Left kidney (tissue), 1 donor: ENCODE measurements at regions not wholly inside any gene's neighbourhood (a gene's known extent, or its start where the extent isn't known, plus 50 kb on each side); places are given as distances from the start of the nearest gene placed in this dataset.
"Not testable (repeated sequence)": the region's sequence is repeated elsewhere in the genome, so short reads cannot be mapped to it uniquely, and the experiment has no call there.

Source experiments
- DNase-seq: peaks from one replicate; pipeline ENCODE4 v3.0.0-alpha.2; 2013

DNA sequence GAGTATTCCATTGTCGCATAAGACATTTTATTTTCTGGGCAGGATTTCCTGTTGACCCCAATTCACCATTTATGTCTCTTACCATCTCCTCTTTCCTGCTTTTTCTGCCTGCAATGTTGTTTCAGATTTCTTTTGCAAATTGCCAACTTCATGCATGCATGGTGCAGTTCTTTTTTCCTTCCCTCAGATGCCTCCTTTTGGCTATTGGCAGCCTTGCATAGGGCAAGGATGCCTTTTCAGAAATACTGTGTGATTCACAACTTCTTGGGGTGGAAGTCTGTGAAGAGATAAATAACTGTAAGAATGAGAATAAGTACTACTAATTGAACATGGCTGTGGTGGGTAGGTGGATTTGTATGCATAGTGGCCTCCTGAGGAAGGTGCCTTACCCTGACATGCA lies 116.7 kb downstream of the SOX4 start:
- DNase-seq, result no peak

DNA sequence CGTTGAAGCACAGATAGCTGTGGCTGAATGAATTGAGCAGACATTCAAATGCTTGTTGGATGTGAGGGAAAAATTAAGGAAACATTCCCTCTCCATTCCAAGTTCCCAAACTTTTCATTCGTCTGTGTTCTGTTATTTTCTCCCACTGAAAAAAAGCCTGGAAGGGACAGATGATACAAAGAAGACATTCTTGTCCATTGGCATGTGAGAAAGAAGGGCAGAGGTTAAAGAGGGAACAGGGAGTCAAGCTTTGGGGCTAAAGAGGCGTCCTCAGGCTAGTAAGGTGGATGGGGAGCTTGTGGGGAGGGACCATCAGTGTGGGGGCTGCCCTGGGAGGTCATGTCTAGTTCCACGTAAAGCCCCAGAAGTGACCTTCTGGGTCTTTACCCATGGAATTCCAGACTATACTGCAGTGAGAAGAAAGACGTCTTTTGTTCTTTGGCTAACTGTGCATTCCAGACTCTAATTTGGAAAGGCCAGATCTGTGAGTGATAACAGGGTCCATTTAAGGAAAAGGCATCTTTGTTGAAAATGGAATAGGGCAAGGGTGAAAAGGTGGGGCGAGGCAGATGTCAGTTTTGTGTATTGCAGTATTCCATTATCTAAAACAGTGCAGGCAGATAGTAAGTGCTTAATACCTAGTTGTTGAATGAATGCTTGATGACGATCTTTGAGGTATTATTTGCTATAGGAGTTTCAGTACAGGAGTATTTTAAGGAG lies 117.5 kb downstream of the SOX4 start:
- DNase-seq, result no peak

DNA sequence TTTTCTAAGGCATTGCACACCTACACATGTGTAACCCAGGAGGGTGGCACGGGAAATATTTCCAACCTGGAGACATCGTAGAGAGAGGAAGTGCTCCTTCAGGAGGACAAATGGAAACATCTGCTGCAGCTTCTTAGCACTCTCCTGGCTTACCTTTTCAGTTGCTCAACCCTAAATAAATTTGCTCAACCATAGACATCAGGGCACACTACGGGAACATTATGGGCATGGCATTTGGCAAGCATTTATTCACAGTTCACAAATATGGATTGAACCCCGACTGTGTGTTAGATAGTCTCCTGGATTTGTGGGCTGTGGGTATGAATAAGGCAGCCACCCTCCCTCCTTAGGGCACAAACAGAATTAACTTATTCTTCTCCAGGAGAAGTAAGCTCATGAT lies 118.7 kb downstream of the SOX4 start:
- no peak for DNase-seq

DNA sequence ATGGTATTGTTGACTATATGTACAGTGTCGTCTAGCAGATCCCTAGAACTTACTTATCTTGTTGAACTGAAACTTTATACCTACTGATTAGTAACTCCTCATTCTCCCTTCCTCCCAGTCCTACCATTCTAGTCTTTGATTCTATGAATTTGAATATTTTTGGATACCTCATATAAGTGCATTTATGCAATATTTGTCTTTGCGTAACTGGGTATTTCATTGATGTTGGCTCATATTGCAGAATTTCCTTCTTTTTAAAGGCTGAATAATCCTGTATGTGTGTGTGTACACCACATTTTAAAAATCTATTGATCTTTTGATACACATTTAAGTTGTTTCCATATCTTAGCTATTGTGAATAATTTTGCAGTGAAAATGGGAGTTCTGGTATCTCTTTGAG lies 119.9 kb downstream of the SOX4 start:
- DNase-seq, result no peak

DNA sequence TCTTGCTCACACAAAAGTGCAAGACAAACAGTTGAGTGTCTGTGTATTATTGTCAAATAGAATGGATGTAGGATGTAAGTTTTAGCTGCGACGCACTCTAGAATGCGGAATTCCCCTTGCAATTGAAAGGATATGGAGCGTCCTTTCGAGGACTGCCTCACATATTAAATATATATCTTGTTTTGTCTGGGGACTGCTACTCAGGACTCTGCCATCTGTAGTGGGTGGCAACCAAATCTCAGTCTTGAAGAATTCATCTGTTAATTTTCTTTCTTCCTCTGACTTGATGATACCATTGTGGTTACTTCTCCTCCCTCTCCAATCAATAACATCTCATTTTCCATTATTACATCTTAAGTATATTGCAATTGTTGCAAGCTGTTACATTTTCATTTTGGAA lies 121.6 kb downstream of the SOX4 start:
- no peak for DNase-seq

DNA sequence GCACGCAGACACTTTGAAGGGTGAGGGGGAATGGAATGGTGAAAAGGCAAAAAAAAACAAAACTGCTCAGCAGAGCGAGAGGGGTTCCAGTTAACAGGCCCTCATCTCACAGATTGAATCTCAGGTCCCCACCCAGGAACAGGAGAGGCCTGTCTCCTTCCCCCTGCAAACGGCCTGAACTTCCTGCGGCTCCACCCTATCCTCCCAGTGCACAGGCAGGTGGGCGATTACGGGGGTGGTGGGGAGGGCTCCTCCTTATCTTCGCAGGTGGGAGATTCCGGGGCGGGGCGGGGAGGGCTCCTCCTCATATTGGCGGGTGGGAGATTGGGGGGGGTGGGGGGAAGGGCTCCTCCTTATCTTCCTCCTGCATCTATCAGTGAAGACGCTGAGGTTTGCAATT lies 129.0 kb downstream of the SOX4 start:
- no peak for DNase-seq

DNA sequence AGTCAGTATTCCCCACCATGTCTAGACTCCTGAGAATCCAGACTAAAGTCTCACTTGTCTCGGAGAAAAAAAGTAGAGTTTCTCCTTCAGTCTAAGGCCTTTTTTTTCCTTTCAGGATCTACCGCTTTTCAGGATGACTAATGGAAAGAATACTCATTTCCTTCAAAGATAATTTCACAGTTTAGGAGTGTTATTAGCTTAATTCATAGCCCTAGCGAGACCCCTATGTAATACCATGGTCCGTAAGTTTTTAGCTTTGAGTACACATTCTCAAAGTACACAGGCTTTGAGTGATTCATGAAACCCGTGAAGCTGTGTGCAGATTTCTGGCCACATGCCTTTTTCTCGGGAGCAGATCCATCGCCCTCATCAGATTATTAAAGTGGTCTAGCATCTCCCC lies 133.1 kb downstream of the SOX4 start:
- DNase-seq, result no peak

DNA sequence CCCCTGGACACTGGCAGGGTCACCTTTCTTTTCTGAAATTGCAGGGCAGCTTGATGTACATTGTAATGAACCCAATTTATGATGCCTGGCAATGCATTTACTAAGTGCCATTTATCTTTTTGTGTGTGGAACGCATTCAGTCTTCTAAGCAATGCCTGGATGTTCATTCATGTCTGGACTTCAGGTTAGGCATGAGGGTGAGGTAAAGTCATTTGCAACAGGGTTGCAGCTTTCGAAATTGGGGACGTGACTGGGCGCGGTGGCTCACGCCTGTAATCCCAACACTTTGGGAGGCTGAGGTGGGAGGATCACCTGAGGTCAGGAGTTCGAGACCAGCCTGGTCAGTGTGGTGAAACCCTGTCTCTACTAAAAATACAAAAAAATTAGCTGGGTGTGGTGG lies 134.6 kb downstream of the SOX4 start:
- DNase-seq, result no peak

DNA sequence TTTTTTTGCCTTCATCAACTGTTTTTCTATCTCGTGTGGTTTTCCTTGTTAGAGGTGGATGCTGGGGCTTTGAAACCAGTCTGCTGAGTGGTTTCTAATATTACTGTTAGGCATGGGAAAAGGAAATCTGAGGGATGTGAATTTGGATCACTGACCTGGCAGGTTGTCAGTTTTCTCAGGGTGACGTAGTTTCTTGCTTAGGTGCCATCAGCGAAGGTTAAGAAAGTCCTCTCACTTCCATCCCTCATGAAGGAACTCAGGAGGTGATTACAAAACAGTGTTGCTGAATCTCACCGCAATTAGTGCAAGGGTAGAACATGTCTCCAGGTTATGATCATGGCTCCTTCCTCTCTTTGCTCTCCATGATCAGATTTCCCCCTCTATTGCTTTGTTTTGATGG lies 135.9 kb downstream of the SOX4 start:
- no peak for DNase-seq

DNA sequence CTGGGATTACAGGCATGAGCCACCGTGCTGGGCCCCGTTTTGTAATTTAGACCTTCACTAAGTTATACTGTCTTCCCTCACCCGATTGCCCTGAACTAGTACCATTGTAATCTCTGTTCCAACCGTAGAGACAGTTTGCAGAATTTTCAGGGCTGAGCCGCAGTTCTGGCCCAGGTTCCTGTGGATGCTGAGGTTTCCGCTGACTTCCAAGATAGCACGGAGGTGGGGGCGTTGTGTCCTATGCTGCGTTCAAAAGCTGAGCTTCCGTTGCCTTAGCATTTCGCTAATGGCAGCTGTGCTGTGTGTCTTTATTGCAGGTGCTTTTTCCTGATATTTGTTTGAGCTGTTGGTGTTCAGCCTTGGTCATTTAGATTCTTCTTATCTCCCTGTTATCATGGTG lies 137.0 kb downstream of the SOX4 start:
- DNase-seq, result no peak

DNA sequence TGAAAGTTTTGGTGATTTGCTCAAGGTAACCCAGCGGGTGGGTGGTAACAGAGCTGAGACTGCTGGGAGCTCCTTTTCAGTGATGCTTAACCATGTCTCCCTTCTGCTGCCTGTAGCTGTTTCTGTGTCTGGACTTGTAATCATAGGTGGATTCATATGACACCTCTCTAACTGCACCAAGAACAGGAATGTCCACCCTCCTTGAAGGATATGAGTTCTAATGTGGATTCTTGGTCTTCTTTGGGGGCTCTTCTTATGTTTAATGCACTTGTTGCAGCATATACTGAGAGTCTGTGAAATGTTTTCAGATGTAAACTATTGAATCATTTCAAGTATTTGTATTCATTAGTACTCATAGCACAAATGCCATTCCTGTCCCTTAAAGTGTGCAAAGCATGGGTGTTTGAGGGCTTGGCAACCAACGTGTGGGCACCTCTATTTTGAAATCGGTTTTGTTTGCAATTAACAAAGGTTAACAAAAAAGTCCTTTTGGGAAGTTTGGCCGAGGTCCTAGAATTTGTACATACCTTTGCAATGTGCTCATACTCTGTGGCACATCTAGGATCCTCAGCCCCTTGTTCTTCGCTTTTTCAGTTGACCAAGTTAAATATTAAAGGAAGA lies 138.0 kb downstream of the SOX4 start:
- no peak for DNase-seq

DNA sequence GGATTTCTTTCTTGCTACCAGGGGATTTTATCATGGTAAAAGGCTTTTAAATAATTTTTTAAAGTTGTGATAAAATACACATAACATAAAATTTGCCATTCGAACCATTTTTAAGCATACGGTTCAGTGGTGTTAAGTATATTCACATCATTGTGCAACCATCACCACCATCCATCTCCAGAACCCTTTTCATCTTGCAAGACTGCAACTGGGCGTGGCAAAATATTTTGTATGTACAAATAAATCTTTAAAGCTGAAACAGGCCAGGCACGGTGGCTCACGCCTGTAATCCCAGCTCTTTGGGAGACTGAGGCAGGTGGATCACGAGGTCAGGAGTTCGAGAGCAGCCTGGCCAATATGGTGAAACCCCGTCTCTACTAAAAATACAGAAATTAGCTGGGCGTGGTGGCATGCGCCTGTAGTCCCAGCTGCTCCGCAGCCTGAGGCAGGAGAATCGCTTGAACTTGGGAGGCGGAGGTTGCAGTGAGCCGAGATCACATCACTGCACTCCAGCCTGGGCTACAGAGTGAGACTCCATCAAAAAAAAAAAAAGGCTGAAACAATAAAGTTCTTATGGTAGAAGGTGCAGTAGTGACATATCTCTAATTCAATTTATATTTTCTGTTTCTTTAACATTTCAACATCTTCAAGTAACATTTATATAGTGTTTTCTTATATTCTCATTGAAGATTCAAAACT lies 138.6 kb downstream of the SOX4 start:
- DNase-seq, result not testable (repeated sequence)

DNA sequence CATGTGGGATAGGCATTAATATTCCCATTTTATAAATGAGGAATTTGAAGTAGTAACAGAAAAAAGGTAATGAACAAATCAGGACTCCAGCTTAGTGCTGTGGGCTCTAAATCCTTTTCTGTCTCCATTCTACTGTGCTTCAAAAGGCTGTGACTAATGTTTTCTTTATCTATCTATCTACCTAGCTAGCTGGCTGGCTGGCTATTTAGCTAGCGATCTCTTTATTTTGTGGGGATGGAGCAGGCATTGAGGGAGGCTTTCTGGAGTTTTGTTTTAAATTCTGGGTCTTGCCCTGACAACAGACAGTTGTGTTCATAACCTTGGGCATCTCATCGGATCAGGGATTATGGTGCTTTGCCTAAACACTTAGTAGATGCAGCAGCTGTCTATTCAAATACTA lies 139.2 kb downstream of the SOX4 start:
- DNase-seq, result no peak

DNA sequence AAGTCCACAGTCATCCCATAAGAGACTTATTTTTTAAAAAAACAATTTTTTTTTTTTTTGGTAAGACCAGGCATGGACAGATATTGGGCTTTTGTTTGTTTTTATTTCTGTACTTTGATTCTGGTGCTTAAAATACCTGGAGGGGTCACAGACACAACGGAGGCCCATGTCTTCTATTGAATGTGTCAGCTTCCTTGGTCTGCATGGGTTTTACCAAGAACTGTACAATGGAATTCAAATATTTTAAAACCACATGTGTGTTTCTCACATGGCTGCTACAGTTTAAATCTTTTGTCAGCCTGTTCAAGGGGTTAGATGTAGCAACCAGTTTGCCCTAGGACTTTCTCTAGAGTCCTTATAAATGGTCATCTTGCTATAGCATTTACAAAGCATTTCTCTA lies 139.8 kb downstream of the SOX4 start:
- DNase-seq, result no peak

DNA sequence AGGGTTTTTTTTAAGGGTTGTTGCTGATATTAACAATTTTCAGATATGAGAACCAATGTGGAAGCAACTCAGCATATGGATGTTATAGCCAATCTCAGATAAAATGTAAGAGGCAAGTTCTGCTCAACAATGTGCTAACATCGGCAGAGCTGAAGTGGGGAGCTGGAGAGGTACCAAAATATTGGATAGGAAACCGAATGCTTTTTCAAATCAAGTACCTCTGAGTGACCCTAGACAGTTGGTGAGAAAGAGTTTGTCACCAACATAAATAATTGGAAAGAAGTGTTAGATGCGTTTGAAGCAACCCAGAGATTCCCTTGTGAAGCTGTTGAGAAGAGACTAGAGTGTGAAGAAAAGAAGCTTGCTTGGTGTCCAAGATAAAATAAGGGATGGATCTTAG lies 140.7 kb downstream of the SOX4 start:
- DNase-seq, result no peak

DNA sequence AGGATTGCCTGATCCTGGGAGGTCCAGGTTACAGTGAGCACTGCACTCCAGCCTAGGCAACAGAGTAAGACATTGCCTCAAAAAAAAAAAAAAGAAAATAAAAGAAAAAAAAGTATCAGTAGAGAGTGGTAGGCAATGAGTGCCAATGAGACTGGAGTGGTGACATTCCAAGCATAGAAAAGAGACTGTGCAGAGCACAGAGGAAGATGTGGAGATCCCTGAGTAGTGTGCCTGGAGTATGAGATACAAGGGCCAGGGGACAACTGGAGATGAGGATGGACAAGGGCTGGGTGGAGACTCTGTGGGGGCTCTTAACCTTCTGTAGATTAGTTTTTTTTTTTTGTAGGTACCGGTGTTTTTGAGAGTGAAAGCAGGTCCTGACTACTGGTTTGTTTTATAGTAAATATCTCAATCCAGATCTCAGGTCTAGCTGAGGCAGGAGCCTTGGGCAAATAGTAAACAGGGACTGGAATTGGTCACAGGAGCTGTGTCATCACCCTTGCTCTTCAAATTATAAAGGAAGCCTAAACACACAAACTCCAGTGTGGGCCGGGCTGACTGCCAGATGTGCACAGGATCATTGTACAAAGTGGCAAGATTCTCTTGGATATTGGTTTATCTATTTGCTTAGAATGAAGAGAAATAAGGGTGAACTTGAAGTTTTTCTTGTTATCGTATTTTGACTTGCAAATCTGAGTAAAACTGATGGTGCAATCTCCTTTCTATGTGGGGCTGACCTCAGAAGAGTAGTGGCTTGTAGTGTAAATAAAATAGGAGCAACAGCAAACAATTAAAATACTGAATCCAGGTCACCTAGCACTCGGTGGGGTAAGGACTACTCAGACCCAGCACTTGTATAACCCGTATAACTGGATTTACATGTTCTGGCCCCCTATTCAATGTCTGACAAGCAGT lies 144.9 kb downstream of the SOX4 start:
- DNase-seq, result no peak

DNA sequence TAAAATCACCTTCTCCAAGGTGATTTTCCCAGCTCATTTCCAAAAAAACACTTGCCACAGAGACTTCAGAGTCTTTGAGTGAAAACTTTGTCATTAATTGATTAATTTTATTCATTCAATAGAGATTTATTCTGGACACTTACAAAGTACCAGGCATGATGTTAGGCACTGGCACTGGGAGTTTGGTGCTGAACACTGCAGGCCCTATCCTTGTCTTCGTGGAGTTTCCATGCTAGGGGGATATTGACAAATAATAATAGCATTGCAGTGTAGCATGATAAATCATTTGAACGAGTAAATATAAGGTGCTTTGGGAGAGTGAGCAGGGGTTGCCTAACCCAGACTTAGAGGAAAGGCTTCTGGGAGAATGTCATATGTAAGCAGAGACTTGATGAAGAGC lies 145.7 kb downstream of the SOX4 start:
- DNase-seq, result no peak

DNA sequence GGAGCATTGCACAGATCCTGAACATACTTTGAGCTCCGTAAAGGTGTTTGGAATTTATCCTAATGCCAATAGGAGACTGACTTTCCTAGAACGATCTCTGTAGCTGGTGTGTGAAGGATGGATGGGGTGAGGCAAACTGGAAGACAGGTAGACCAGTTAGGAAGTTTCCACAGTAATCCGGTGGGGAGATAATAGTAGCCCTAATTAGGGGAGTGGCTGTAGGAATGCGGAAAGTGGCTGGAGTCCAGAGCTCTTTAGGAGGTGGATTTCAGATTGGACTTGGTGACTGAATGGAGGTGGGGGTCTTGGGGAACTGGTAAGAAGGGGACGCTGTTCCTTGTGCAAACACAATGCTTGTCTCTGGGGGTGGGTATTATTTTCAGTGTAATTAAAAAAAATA lies 146.3 kb downstream of the SOX4 start:
- DNase-seq, result no peak

DNA sequence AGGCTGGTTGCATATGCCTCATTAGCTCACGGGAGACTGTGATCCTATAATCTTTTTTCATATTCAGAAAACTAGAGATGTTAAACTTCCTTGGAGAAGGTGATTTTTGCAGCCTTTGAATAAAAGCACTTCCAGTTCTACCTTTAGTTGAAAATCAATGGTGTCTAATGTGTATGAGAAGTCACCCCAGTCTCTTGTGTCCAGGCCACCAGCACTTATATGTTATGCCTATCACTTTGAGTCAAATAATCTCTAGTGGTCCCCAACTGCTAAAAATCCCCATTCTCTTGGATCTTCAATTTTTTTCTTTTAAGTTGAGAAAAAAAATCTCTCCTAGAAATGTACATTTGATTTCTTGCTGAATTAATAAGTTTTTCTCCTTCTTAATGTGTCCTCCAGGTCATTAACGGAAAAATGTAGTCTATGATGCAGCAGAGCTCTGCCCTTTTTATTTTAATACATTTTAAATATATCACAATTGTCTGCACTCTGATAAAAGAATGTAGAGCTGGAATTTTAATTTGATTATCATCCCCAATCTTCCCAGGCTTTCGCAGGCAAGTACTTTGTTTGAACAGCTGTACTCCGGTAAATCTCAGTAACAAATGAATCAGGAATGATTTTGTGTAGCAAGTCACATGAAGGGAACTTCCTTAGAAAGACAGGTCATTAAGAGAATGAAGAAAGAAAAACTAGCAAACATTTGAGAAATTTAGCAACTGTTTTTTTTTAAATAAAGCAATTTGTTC lies 147.0 kb downstream of the SOX4 start:
- DNase-seq, result no peak

DNA sequence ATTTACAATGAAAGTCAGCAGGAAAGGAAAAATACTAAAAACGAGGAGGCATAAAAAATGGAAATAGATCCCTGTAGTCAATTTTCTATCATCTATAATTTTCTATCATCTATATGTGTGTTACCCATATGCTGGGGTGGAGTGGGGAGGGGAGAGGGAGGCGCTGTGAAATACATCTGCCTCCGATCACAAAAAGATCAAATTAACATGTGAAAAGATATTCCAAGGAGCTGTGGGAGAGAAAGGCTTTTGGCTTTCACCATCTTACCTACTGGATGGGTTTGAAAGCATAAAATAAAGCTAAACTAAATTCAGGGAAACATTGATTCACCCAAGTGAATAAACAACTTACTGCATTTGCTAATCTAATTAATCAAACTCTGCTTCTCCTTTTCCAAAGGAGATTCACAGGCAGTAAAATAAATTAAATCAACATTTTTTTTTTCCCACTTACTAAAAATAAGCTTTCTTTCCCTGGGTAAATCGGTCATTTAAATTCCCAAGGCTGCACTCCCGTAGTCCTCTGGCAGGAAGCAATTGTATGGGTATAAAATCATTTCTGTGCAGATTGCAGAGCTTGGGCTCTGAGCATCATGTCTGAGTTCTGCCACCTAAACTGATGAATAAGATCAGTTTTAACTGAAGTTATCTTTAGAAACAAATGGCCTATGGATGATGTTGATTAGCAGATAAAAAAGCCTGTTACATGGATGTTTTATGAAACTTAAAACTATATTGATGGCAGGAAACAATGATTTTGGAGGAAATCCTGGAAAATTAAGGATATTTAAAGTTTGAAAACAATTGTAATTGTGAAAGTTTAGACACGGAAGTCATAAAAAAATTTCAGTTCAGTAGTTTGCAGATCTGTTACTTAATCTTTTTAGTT lies 147.9 kb downstream of the SOX4 start:
- DNase-seq, result no peak

DNA sequence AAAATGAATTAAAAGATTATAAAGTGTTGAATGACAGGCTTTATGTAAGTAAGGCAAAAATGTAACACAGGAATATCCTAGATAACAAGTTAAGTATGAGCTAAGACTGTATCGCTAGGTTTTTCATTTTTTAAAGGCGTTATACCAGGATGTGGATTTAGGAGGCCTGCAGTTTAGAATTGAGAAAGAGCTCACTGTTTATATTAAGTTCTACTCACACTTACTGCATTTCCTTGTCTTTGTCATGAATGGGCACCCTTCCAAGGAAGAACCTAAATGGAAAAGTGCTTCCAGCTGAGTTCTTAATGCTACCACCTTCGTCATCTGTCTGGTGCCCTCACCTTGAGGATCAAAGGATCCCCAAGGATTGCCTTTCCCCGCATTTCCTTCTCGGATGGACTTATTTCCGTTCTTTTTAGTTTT lies 148.7 kb downstream of the SOX4 start:
- no peak for DNase-seq
